Gastrocnemius medialis (tissue), 4 donors: ENCODE measurements at regions not wholly inside any gene's neighbourhood (a gene's known extent, or its start where the extent isn't known, plus 50 kb on each side); places are given as distances from the start of the nearest gene placed in this dataset.
"Not testable (repeated sequence)": the region's sequence is repeated elsewhere in the genome, so short reads cannot be mapped to it uniquely, and the experiment has no call there.

Source experiments
- ATAC-seq, 2 donors: fragments of 150-250 bp; one replicate each; pipeline ENCODE4 v1.9.1; 2016
- DNase-seq, 2 donors: peaks; one replicate each; pipeline ENCODE4 v3.0.0-alpha.2; 2019
- H3K27ac ChIP-seq, 4 donors: fragments of 200-600 bp; sonication (generic); 1 replicate in 1 of 4; 2 replicates in 3 of 4; pipeline ENCODE4 v1.5.1; 2016 to 2018; ENCODE audit warnings: mild to moderate bottlenecking in 2 of 4, moderate library complexity in 1 of 4
- H3K27me3 ChIP-seq, 3 donors: fragments of 200-600 bp; sonication (generic) in 2 of 3; 1 replicate in 1 of 3; 2 replicates in 2 of 3; pipeline versions ENCODE4 v1.5.1 to v1.6.0; 2016 to 2019; ENCODE audit warnings: mild to moderate bottlenecking in 1 of 3, moderate library complexity in 1 of 3
- H3K36me3 ChIP-seq, 2 donors: fragments of 200-600 bp; sonication (generic) in 1 of 2; one replicate each; pipeline ENCODE4 v1.5.1; 2017 to 2018
- H3K4me1 ChIP-seq, 2 donors: fragments of 200-600 bp; sonication (generic) in 1 of 2; one replicate each; pipeline ENCODE4 v1.5.1; 2016 to 2017; ENCODE audit warnings: mild to moderate bottlenecking in 2 of 2
- H3K4me3 ChIP-seq, 4 donors: fragments of 200-600 bp; sonication (generic) in 3 of 4; 1 replicate in 1 of 4; 2 replicates in 3 of 4; pipeline ENCODE4 v1.5.1; 2016 to 2019; ENCODE audit warnings: mild to moderate bottlenecking in 2 of 4
- H3K9me3 ChIP-seq, 3 donors: fragments of 200-600 bp; sonication (generic) in 2 of 3; 1 replicate in 1 of 3; 2 replicates in 2 of 3; pipeline ENCODE4 v1.5.1; 2016 to 2019
- POLR2A ChIP-seq, 2 donors: fragments of 450-650 bp; IDR thresholded peaks; one replicate each; pipeline ENCODE4 v1.6.1; 2017; ENCODE audit warnings: antibody characterized with exemption in 2 of 2, mild to moderate bottlenecking in 2 of 2, moderate library complexity in 2 of 2
- in situ Hi-C, 4 donors: fragments of 200-750 bp; cut with MboI; loops; one replicate each; pipeline versions ENCODE4 v1.15.0 to v1.8.0; 2017; ENCODE audit warnings: low sequenced_read_pairs in 4 of 4
- intact Hi-C: fragments of 100-400 bp; cut with DNase I; formaldehyde crosslinking; loops from one replicate; pipeline ENCODE4 v1.15.1; 2023; ENCODE audit warnings: low total_unique reads
- TF ChIP-seq, protein P1 (sequence below), 5 experiments: fragments of 450-650 bp in 3 of 5; fragments of 200-600 bp in 2 of 5; sonication (generic) in 2 of 5; IDR thresholded peaks in 4 of 5; conservative IDR thresholded peaks in 1 of 5; 1 replicate in 4 of 5; 2 replicates in 1 of 5; pipeline ENCODE4 v1.5.1; 2016 to 2019; ENCODE audit warnings: antibody characterized with exemption in 5 of 5, mild to moderate bottlenecking in 3 of 5, moderate library complexity in 3 of 5

DNA sequence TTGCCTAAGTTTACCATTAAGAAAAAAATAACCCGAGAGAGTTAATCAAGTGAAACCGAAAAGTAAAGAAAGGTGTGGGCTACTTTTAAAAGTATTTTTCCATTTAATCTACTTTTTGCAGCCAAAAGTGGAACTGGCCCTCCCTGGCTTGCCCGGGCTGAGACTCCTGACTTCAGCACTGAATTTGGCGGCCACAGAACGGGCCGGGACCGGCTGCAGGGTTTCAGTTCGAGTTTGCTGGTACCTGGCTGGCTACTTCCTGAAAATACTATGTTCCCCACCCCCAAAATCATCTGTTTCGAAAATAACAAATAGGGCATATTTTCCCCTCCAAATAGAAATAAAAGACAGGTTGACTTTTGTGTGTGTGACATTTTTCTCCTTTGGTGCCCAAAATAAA, 173.4 kb upstream of the EXOC2 start:
- H3K27ac ChIP-seq: no peak overlapping the region

DNA sequence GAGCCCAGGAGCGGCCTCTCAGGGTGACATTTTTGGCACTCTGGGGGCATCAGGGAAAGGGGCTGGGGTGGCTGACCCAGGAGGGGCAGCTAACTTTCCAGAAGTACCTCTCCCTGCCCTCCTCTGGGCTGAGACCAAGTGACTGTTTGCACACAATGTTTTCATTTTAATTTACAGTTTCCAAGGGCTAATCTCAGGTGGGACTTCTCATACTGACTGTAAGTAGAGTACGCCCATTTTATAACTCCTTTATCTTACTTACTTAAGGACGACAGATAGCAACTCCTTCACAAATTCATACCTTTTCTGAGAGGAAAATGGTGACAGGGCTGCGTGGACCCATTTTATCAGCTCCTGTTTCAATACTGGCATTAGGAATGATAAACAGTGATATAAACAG, 172.9 kb upstream of the EXOC2 start:
- no peak for TF ChIP-seq POLR2A (IDR thresholded peaks at IDR 0.05)
- TF ChIP-seq, protein P1, sequence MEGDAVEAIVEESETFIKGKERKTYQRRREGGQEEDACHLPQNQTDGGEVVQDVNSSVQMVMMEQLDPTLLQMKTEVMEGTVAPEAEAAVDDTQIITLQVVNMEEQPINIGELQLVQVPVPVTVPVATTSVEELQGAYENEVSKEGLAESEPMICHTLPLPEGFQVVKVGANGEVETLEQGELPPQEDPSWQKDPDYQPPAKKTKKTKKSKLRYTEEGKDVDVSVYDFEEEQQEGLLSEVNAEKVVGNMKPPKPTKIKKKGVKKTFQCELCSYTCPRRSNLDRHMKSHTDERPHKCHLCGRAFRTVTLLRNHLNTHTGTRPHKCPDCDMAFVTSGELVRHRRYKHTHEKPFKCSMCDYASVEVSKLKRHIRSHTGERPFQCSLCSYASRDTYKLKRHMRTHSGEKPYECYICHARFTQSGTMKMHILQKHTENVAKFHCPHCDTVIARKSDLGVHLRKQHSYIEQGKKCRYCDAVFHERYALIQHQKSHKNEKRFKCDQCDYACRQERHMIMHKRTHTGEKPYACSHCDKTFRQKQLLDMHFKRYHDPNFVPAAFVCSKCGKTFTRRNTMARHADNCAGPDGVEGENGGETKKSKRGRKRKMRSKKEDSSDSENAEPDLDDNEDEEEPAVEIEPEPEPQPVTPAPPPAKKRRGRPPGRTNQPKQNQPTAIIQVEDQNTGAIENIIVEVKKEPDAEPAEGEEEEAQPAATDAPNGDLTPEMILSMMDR (IDR thresholded peaks at IDR 0.05 in 4 of 5, conservative IDR thresholded peaks at IDR 0.05 in 1 of 5): no peak
- DNase-seq: no peak
- Histone ChIP-seq H3K36me3 (no peaks in the 10 kb centered on the region), H3K9me3 (no peaks in the 10 kb centered on the region), H3K27ac (no peak overlapping the region), H3K4me3 (no peak overlapping the region), H3K4me1 (no peaks in the 10 kb centered on the region), H3K27me3 (no peaks in the 10 kb centered on the region)
- ATAC-seq: no peak
- intact Hi-C loops: no loop called here
- in situ Hi-C loops: no loop called here

More for the DNA sequence above, 173.4 kb upstream of the EXOC2 start:
- no peaks in the 10 kb centered on the region for H3K4me1 ChIP-seq
- in situ Hi-C loops: no loop called here
- H3K4me3 ChIP-seq: no peak overlapping the region
- no peaks in the 10 kb centered on the region for H3K36me3 ChIP-seq
- no peak for DNase-seq
- no peak for ATAC-seq
- no peaks in the 10 kb centered on the region for H3K27me3 ChIP-seq
- intact Hi-C loops: no loop called here
- H3K9me3 ChIP-seq: no peaks in the 10 kb centered on the region
- TF ChIP-seq, protein P1 (IDR thresholded peaks at IDR 0.05 in 4 of 5, conservative IDR thresholded peaks at IDR 0.05 in 1 of 5): no peak
- TF ChIP-seq POLR2A (IDR thresholded peaks at IDR 0.05): no peak

- intact Hi-C loops (no loop called here), in situ Hi-C loops (no loop called here)
- H3K36me3 ChIP-seq: no peaks in the 10 kb centered on the region
- no peaks in the 10 kb centered on the region for H3K9me3 ChIP-seq
- no peaks in the 10 kb centered on the region for H3K27me3 ChIP-seq
- ATAC-seq (no peak), DNase-seq (no peak)
- H3K27ac ChIP-seq: no peak overlapping the region
- no peaks in the 10 kb centered on the region for H3K4me1 ChIP-seq
- H3K4me3 ChIP-seq: no peak overlapping the region
- TF ChIP-seq, protein P1 (IDR thresholded peaks at IDR 0.05 in 4 of 5, conservative IDR thresholded peaks at IDR 0.05 in 1 of 5): no peak
- no peak for TF ChIP-seq POLR2A (IDR thresholded peaks at IDR 0.05)
Observed at GRCh38 chr6:863831-864230, 170.9 kb upstream of the EXOC2 start.

- H3K27me3 ChIP-seq, in situ Hi-C loops, H3K4me3 ChIP-seq, H3K27ac ChIP-seq, DNase-seq, intact Hi-C loops, H3K9me3 ChIP-seq, H3K4me1 ChIP-seq, ATAC-seq, H3K36me3 ChIP-seq: not testable (repeated sequence)
Observed at GRCh38 chr6:863127-863526, 170.2 kb upstream of the EXOC2 start.

- Histone ChIP-seq H3K27ac (no peak overlapping the region), H3K36me3 (no peaks in the 10 kb centered on the region), H3K27me3 (no peaks in the 10 kb centered on the region), H3K4me3 (no peak overlapping the region), H3K4me1 (no peaks in the 10 kb centered on the region), H3K9me3 (no peaks in the 10 kb centered on the region)
- TF ChIP-seq POLR2A (IDR thresholded peaks at IDR 0.05): no peak
- TF ChIP-seq, protein P1 (IDR thresholded peaks at IDR 0.05 in 4 of 5, conservative IDR thresholded peaks at IDR 0.05 in 1 of 5): no peak
- no peak for DNase-seq
- intact Hi-C loops (no loop called here), in situ Hi-C loops (no loop called here)
- ATAC-seq: no peak
Observed at GRCh38 chr6:859936-860335, 167.0 kb upstream of the EXOC2 start.
